HEK293T (cell line): ENCODE measurements at regions not wholly inside any gene's neighbourhood (a gene's known extent, or its start where the extent isn't known, plus 50 kb on each side); places are given as distances from the start of the nearest gene placed in this dataset.

ENCODE experiments used
- SP1 ChIP-seq: fragments of 450-650 bp; IDR thresholded peaks from 2 replicates; pipeline ENCODE4 v1.6.1; 2017
- SUZ12 ChIP-seq: fragments of 450-650 bp; IDR thresholded peaks from 2 replicates; pipeline ENCODE4 v1.6.1; 2016; ENCODE audit warnings: mild to moderate bottlenecking

- no peak for TF ChIP-seq SP1
- TF ChIP-seq SUZ12, result no peak
Measured at GRCh38 chr22:48099671-48100070, 1337.2 kb downstream of the TBC1D22A start.
